C4-2B (cell line): ENCODE measurements at regions not wholly inside any gene's neighbourhood (a gene's known extent, or its start where the extent isn't known, plus 50 kb on each side); places are given as distances from the start of the nearest gene placed in this dataset.
"Not testable (repeated sequence)": the region's sequence is repeated elsewhere in the genome, so short reads cannot be mapped to it uniquely, and the experiment has no call there.

ENCODE experiments used
- CTCF ChIP-seq: fragments of 450-650 bp; conservative IDR thresholded peaks from 2 replicates; pipeline ENCODE4 v1.5.1; 2017; ENCODE audit warnings: mild to moderate bottlenecking
- ZFX ChIP-seq: fragments of 450-650 bp; IDR thresholded peaks from 2 replicates; pipeline ENCODE4 v1.6.1; 2017

- TF ChIP-seq CTCF, ZFX: not testable (repeated sequence)
Observed at GRCh38 chr10:22130824-22131223, 87.0 kb downstream of the EBLN1 start.
